ENCODE measurements at regions not wholly inside any gene's neighbourhood (a gene's known extent, or its start where the extent isn't known, plus 50 kb on each side); places are given as distances from the start of the nearest gene placed in this dataset.

GRCh38 chr2:122703676-122704075 lies 948.2 kb downstream of the TSN start:
- H4K20me1 ChIP-seq (ENCODE audit: insufficient read depth) = no peaks in the 10 kb centered on the region
- TF ChIP-seq EZH2 (IDR thresholded peaks at IDR 0.05; ENCODE audit: insufficient read depth, poor library complexity, severe bottlenecking) (no peak), EZH2phosphoT487 (IDR thresholded peaks at IDR 0.05; ENCODE audit: insufficient read depth, low read depth) (no peak)
- no peak overlapping the region for H2AFZ ChIP-seq
- WGBS, 2 experiments (ENCODE audit: low coverage in 1 of 2, low lambda C conversion rate in 2 of 2, missing lambda C conversion rate in 2 of 2) = 8 to 10% methylated on average over 1 of the region's 1 CpG
- in situ Hi-C loops (cut with MboI) = no loop called here
- no peaks in the 10 kb centered on the region for H3F3A ChIP-seq (ENCODE audit: insufficient read depth)
- DNase-seq = no peak
- H3K9me2 ChIP-seq (ENCODE audit: insufficient read depth) = no peaks in the 10 kb centered on the region
- no peaks in the 10 kb centered on the region for H3K9me3 ChIP-seq (ENCODE audit: low read depth)
- no peaks in the 10 kb centered on the region for H3K79me2 ChIP-seq (ENCODE audit: insufficient read depth)
- no peaks in the 10 kb centered on the region for H3K36me3 ChIP-seq (ENCODE audit: low read depth)
- H3K4me3 ChIP-seq = no peak overlapping the region
- H3K4me1 ChIP-seq (ENCODE audit: insufficient read depth) = no peaks in the 10 kb centered on the region
- H3K9ac ChIP-seq = no peak overlapping the region
- H3K27ac ChIP-seq = no peak overlapping the region
- no peaks in the 10 kb centered on the region for H3K27me3 ChIP-seq (replicated peaks; ENCODE audit: insufficient read depth)
- H3K4me2 ChIP-seq (ENCODE audit: unreplicated experiment) = no peak overlapping the region

GRCh38 chr2:122704109-122704563 lies 948.7 kb downstream of the TSN start:
- Histone ChIP-seq H2AFZ (no peak overlapping the region), H3K4me2 (ENCODE audit: unreplicated experiment) (no peak overlapping the region), H3K27ac (no peak overlapping the region), H3K36me3 (ENCODE audit: low read depth) (no peaks in the 10 kb centered on the region), H3K9ac (no peak overlapping the region), H3F3A (ENCODE audit: insufficient read depth) (no peaks in the 10 kb centered on the region), H4K20me1 (ENCODE audit: insufficient read depth) (no peaks in the 10 kb centered on the region), H3K9me3 (ENCODE audit: low read depth) (no peaks in the 10 kb centered on the region), H3K27me3 (replicated peaks; ENCODE audit: insufficient read depth) (no peaks in the 10 kb centered on the region), H3K79me2 (ENCODE audit: insufficient read depth) (no peaks in the 10 kb centered on the region), H3K4me1 (ENCODE audit: insufficient read depth) (no peaks in the 10 kb centered on the region), H3K9me2 (ENCODE audit: insufficient read depth) (no peaks in the 10 kb centered on the region), H3K4me3 (no peak overlapping the region)
- TF ChIP-seq EZH2phosphoT487 (IDR thresholded peaks at IDR 0.05; ENCODE audit: insufficient read depth, low read depth) = no peak
- TF ChIP-seq EZH2 (IDR thresholded peaks at IDR 0.05; ENCODE audit: insufficient read depth, poor library complexity, severe bottlenecking) = no peak
- 49 to 58% methylated on average over 1 of the region's 1 CpG for WGBS, 2 experiments (ENCODE audit: low coverage in 1 of 2, low lambda C conversion rate in 2 of 2, missing lambda C conversion rate in 2 of 2)
- in situ Hi-C loops (cut with MboI) = no loop called here
- no peak for DNase-seq

GRCh38 chr2:122705746-122706145 lies 950.3 kb downstream of the TSN start:
- H3K9ac ChIP-seq = no peak overlapping the region
- no peaks in the 10 kb centered on the region for H4K20me1 ChIP-seq (ENCODE audit: insufficient read depth)
- H3K27ac ChIP-seq = no peak overlapping the region
- H3K9me3 ChIP-seq (ENCODE audit: low read depth) = no peaks in the 10 kb centered on the region
- no peaks in the 10 kb centered on the region for H3K27me3 ChIP-seq (replicated peaks; ENCODE audit: insufficient read depth)
- H3K79me2 ChIP-seq (ENCODE audit: insufficient read depth) = no peaks in the 10 kb centered on the region
- H3K4me1 ChIP-seq (ENCODE audit: insufficient read depth) = no peaks in the 10 kb centered on the region
- no peaks in the 10 kb centered on the region for H3F3A ChIP-seq (ENCODE audit: insufficient read depth)
- H3K9me2 ChIP-seq (ENCODE audit: insufficient read depth) = no peaks in the 10 kb centered on the region
- DNase-seq = no peak
- no peak overlapping the region for H3K4me2 ChIP-seq (ENCODE audit: unreplicated experiment)
- WGBS, 2 experiments (ENCODE audit: low coverage in 1 of 2, low lambda C conversion rate in 2 of 2, missing lambda C conversion rate in 2 of 2) = 29 to 31% methylated on average over 1 of the region's 1 CpG
- H2AFZ ChIP-seq = no peak overlapping the region
- in situ Hi-C loops (cut with MboI) = no loop called here
- H3K36me3 ChIP-seq (ENCODE audit: low read depth) = no peaks in the 10 kb centered on the region
- H3K4me3 ChIP-seq = no peak overlapping the region
- TF ChIP-seq EZH2phosphoT487 (IDR thresholded peaks at IDR 0.05; ENCODE audit: insufficient read depth, low read depth) (no peak), EZH2 (IDR thresholded peaks at IDR 0.05; ENCODE audit: insufficient read depth, poor library complexity, severe bottlenecking) (no peak)

- DNase-seq = no peak
- Histone ChIP-seq H3F3A (ENCODE audit: insufficient read depth) (no peaks in the 10 kb centered on the region), H3K79me2 (ENCODE audit: insufficient read depth) (no peaks in the 10 kb centered on the region), H3K4me3 (no peak overlapping the region), H3K27ac (no peak overlapping the region), H3K9me2 (ENCODE audit: insufficient read depth) (no peaks in the 10 kb centered on the region), H2AFZ (no peak overlapping the region), H3K36me3 (ENCODE audit: low read depth) (no peaks in the 10 kb centered on the region), H3K4me1 (ENCODE audit: insufficient read depth) (no peaks in the 10 kb centered on the region), H3K27me3 (replicated peaks; ENCODE audit: insufficient read depth) (no peaks in the 10 kb centered on the region), H3K9me3 (ENCODE audit: low read depth) (no peaks in the 10 kb centered on the region), H4K20me1 (ENCODE audit: insufficient read depth) (no peaks in the 10 kb centered on the region), H3K4me2 (ENCODE audit: unreplicated experiment) (no peak overlapping the region), H3K9ac (no peak overlapping the region)
- 21 to 22% methylated on average over 3 of the region's 3 CpGs for WGBS, 2 experiments (ENCODE audit: low coverage in 1 of 2, low lambda C conversion rate in 2 of 2, missing lambda C conversion rate in 2 of 2)
- in situ Hi-C loops (cut with MboI) = no loop called here
- no peak for TF ChIP-seq EZH2 (IDR thresholded peaks at IDR 0.05; ENCODE audit: insufficient read depth, poor library complexity, severe bottlenecking)
- no peak for TF ChIP-seq EZH2phosphoT487 (IDR thresholded peaks at IDR 0.05; ENCODE audit: insufficient read depth, low read depth)
These were observed 951.3 kb downstream of the TSN start for GRCh38 chr2:122706757-122707223.
